Activated CD8-positive, alpha-beta T cell treated with anti-CD3 and anti-CD28 coated beads for 36 hours (primary cell): ENCODE measurements at regions not wholly inside any gene's neighbourhood (a gene's known extent, or its start where the extent isn't known, plus 50 kb on each side); places are given as distances from the start of the nearest gene placed in this dataset.

Experiments used
- ATAC-seq: fragments of 200-7000 bp; cut with Tn5 transposase; one replicate; pipeline ENCODE4 v1.10.0; 2021; ENCODE audit warnings: mild to moderate bottlenecking, moderate library complexity
- CTCF ChIA-PET: fragments of 350-600 bp; sonication (Branson Sonifier 250); formaldehyde crosslinking; loops from one replicate; lab custom pipeline; 2021; ENCODE audit warnings: antibody characterized with exemption; lab: Charles Lee
- POLR2A ChIA-PET: fragments of 350-600 bp; sonication (Branson Sonifier 250); formaldehyde crosslinking; loops from one replicate; lab custom pipeline; 2021; ENCODE audit warnings: antibody characterized with exemption; lab: Charles Lee
- DNase-seq: peaks from one replicate; pipeline ENCODE4 v3.0.0-alpha.2; 2020
- H3K27ac Mint-ChIP-seq: one replicate; pipeline ENCODE4 v1.8.0; 2021; ENCODE audit warnings: mild to moderate bottlenecking, mixed read lengths
- H3K27me3 Mint-ChIP-seq: one replicate; pipeline ENCODE4 v1.8.0; 2021; ENCODE audit warnings: mixed read lengths
- H3K36me3 Mint-ChIP-seq: one replicate; pipeline ENCODE4 v1.8.0; 2021; ENCODE audit warnings: low read depth, mixed read lengths
- H3K4me1 Mint-ChIP-seq: one replicate; pipeline ENCODE4 v1.8.0; 2021; ENCODE audit warnings: low read depth, mixed read lengths
- H3K4me3 Mint-ChIP-seq: one replicate; pipeline ENCODE4 v1.8.0; 2021; ENCODE audit warnings: mild to moderate bottlenecking, moderate library complexity, mixed read lengths
- H3K9me3 Mint-ChIP-seq: one replicate; pipeline ENCODE4 v1.8.0; 2021; ENCODE audit warnings: mixed read lengths
- CTCF ChIP-seq: fragments of 200-600 bp; IDR thresholded peaks from one replicate; pipeline ENCODE4 v1.8.0; 2022; ENCODE audit warnings: antibody characterized with exemption, mild to moderate bottlenecking
- intact Hi-C: fragments of 100-400 bp; cut with micrococcal nuclease; formaldehyde crosslinking; loops from one replicate; pipeline ENCODE4 v1.10.0; 2022

- no peak overlapping the region for H3K4me3 Mint-ChIP-seq
- TF ChIP-seq CTCF: no peak
- H3K36me3 Mint-ChIP-seq: peaks cover 2% of the 10 kb centered on the region
- no peak overlapping the region for H3K27ac Mint-ChIP-seq
- no peaks in the 10 kb centered on the region for H3K27me3 Mint-ChIP-seq
- peaks cover 11% of the 10 kb centered on the region for H3K4me1 Mint-ChIP-seq
- intact Hi-C loops: no loop called here
- ChIA-PET CTCF (no interaction called here), POLR2A (no interaction called here)
- peaks cover 20% of the 10 kb centered on the region for H3K9me3 Mint-ChIP-seq
- DNase-seq (no peak), ATAC-seq (peak; percentile 32)
Measured at GRCh38 chr5:158384535-158385481, 525.9 kb upstream of the CLINT1 start.

GRCh38 chr5:158383486-158383885 lies 524.5 kb upstream of the CLINT1 start:
- POLR2A ChIA-PET: interaction anchor here (0.5 kb wide), 1 partner anchor 1197 kb away, joined by 3 read pairs; no protein-coding TSS in a partner anchor
- ATAC-seq: no peak
- TF ChIP-seq CTCF: no peak
- peaks cover 20% of the 10 kb centered on the region for H3K9me3 Mint-ChIP-seq
- peaks cover 2% of the 10 kb centered on the region for H3K36me3 Mint-ChIP-seq
- no peak overlapping the region for H3K4me3 Mint-ChIP-seq
- no peaks in the 10 kb centered on the region for H3K27me3 Mint-ChIP-seq
- peaks cover 11% of the 10 kb centered on the region for H3K4me1 Mint-ChIP-seq
- CTCF ChIA-PET: interaction anchor here (1.8 kb wide), 1 partner anchor 14 kb away, joined by 5 read pairs; no protein-coding TSS in a partner anchor
- no peak for DNase-seq
- intact Hi-C loops: no loop called here
- no peak overlapping the region for H3K27ac Mint-ChIP-seq

- ChIA-PET CTCF (interaction anchor here (1.0 to 1.8 kb wide), 2 partner anchors 13 to 294 kb away, joined by 3 to 5 read pairs; no protein-coding TSS in a partner anchor), POLR2A (no interaction called here)
- Mint-ChIP-seq H3K4me3 (no peak overlapping the region), H3K27ac (no peak overlapping the region), H3K36me3 (peaks cover 2% of the 10 kb centered on the region), H3K27me3 (no peaks in the 10 kb centered on the region), H3K9me3 (peaks cover 20% of the 10 kb centered on the region), H3K4me1 (peaks cover 11% of the 10 kb centered on the region)
- DNase-seq: peak; percentile 78
- intact Hi-C loops: no loop called here
- ATAC-seq: peak; percentile 97
- no peak for TF ChIP-seq CTCF
Measured at GRCh38 chr5:158382473-158382872, 523.5 kb upstream of the CLINT1 start.

GRCh38 chr5:158381614-158382160 lies 522.7 kb upstream of the CLINT1 start:
- H3K27ac Mint-ChIP-seq: no peak overlapping the region
- ChIA-PET POLR2A (no interaction called here), CTCF (no interaction called here)
- peaks cover 11% of the 10 kb centered on the region for H3K4me1 Mint-ChIP-seq
- intact Hi-C loops: no loop called here
- H3K9me3 Mint-ChIP-seq: peaks cover 20% of the 10 kb centered on the region
- TF ChIP-seq CTCF: no peak
- no peak for DNase-seq
- peaks cover 2% of the 10 kb centered on the region for H3K36me3 Mint-ChIP-seq
- no peak overlapping the region for H3K4me3 Mint-ChIP-seq
- no peak for ATAC-seq
- H3K27me3 Mint-ChIP-seq: no peaks in the 10 kb centered on the region

GRCh38 chr5:158380661-158381060 lies 521.7 kb upstream of the CLINT1 start:
- Mint-ChIP-seq H3K27me3 (no peaks in the 10 kb centered on the region), H3K27ac (no peak overlapping the region)

More at GRCh38 chr5:158380661-158381060, 521.7 kb upstream of the CLINT1 start:
- ChIA-PET POLR2A (no interaction called here), CTCF (no interaction called here)
- H3K9me3 Mint-ChIP-seq: peaks cover 15% of the 10 kb centered on the region
- no peak for TF ChIP-seq CTCF
- intact Hi-C loops: no loop called here
- DNase-seq (no peak), ATAC-seq (no peak)
- peaks cover 11% of the 10 kb centered on the region for H3K4me1 Mint-ChIP-seq
- no peak overlapping the region for H3K4me3 Mint-ChIP-seq
- H3K36me3 Mint-ChIP-seq: no peaks in the 10 kb centered on the region
